Endothelial cell of umbilical vein (primary cell): ENCODE measurements at regions not wholly inside any gene's neighbourhood (a gene's known extent, or its start where the extent isn't known, plus 50 kb on each side); places are given as distances from the start of the nearest gene placed in this dataset.

ENCODE experiments used
- BruUV-seq: library from RNA; stranded (reverse); fragments of 400-500 nt; replicated peaks from 2 replicates; lab custom pipeline; 2021; lab: Mats Ljungman, UMichigan
- CTCF ChIA-PET: fragments of 300-600, 350-600 bp; sonication (Branson Sonifier 250); formaldehyde crosslinking; loops from one replicate; lab custom pipeline; 2021; ENCODE audit warnings: antibody characterized with exemption, inconsistent platforms; lab: Charles Lee
- POLR2A ChIA-PET: fragments of 300-600, 350-600 bp; sonication (Branson Sonifier 250); formaldehyde crosslinking; loops from one replicate; lab custom pipeline; 2021; ENCODE audit warnings: antibody characterized with exemption, inconsistent platforms; lab: Charles Lee
- DNase-seq: peaks from one replicate; pipeline ENCODE4 v3.0.0-alpha.2; 2011; ENCODE audit warnings: low read depth, low spot score
- FAIRE-seq: peaks from 2 replicates; lab custom pipeline; 2011; peaks lifted over from hg19 to GRCh38; lab: Jason Lieb, UNC
- H2AFZ ChIP-seq: 2 replicates; pipeline ENCODE4 v1.6.0; 2012; ENCODE audit warnings: low read depth, low read length, control low read depth, inconsistent platforms
- H3K27ac ChIP-seq: 2 replicates; pipeline ENCODE4 v1.5.1; 2011; ENCODE audit warnings: low read depth, mild to moderate bottlenecking, control low read depth, low read length, moderate library complexity; ENCODE audit not compliant: insufficient read depth
- H3K27me3 ChIP-seq, 2 experiments: 2 replicates each; pipeline versions ENCODE4 v1.6.0 to v1.6.1; 2011; ENCODE audit warnings: low read length in 2 of 2, mixed read lengths in 1 of 2; ENCODE audit not compliant: control insufficient read depth in 2 of 2, insufficient read depth in 2 of 2
- H3K36me3 ChIP-seq, 2 experiments: 2 replicates in 1 of 2; 3 replicates in 1 of 2; pipeline ENCODE4 v1.5.1; 2011; ENCODE audit warnings: low read length in 2 of 2, mild to moderate bottlenecking in 1 of 2, moderate library complexity in 1 of 2; ENCODE audit not compliant: control insufficient read depth in 2 of 2, insufficient read depth in 2 of 2; ENCODE audit errors: extremely low read depth in 1 of 2
- H3K4me1 ChIP-seq: 3 replicates; pipeline ENCODE4 v1.5.1; 2011; ENCODE audit warnings: mild to moderate bottlenecking, low read length; ENCODE audit not compliant: control insufficient read depth, insufficient read depth; ENCODE audit errors: extremely low read depth
- H3K4me2 ChIP-seq: 2 replicates; pipeline ENCODE4 v1.6.1; 2011; ENCODE audit warnings: low read length, control low read depth, mixed read lengths; ENCODE audit not compliant: insufficient read depth
- H3K4me3 ChIP-seq, 3 experiments: fragments of 200-600 bp in 1 of 3; sonication (generic), shearing (Covaris generic) in 1 of 3; replicated peaks in 1 of 3; 2 replicates each; pipeline ENCODE4 v1.5.1; 2011 to 2016; ENCODE audit warnings: control low read depth in 3 of 3, low read length in 3 of 3, mild to moderate bottlenecking in 2 of 3, inconsistent platforms in 1 of 3, low read depth in 1 of 3, moderate library complexity in 1 of 3; ENCODE audit not compliant: insufficient read depth in 1 of 3
- H3K79me2 ChIP-seq: 2 replicates; pipeline ENCODE4 v1.6.0; 2012; ENCODE audit warnings: low read length, inconsistent platforms; ENCODE audit not compliant: control insufficient read depth, insufficient read depth
- H3K9ac ChIP-seq: replicated peaks from 2 replicates; pipeline ENCODE3; 2011; ENCODE audit warnings: low read length, control low read depth; ENCODE audit not compliant: insufficient read depth; ENCODE audit errors: extremely low read depth
- H3K9me1 ChIP-seq: replicated peaks from 3 replicates; pipeline ENCODE4 v1.6.0; 2011; ENCODE audit warnings: mild to moderate bottlenecking, low read length; ENCODE audit not compliant: control insufficient read depth, insufficient read depth; ENCODE audit errors: extremely low read depth
- H3K9me3 ChIP-seq: replicated peaks from 2 replicates; pipeline ENCODE4 v1.5.1; 2012; ENCODE audit warnings: low read length, inconsistent platforms; ENCODE audit not compliant: control insufficient read depth, insufficient read depth
- H4K20me1 ChIP-seq: replicated peaks from 2 replicates; pipeline ENCODE3; 2011; ENCODE audit warnings: mild to moderate bottlenecking, low read length; ENCODE audit not compliant: control insufficient read depth, insufficient read depth; ENCODE audit errors: extremely low read depth
- CTCF ChIP-seq, 2 donors: IDR thresholded peaks; 1 replicate in 1 of 2; 2 replicates in 1 of 2; pipeline ENCODE4 v1.5.1; 2011; ENCODE audit warnings: low read length in 2 of 2, mild to moderate bottlenecking in 2 of 2, moderate library complexity in 2 of 2, control low read depth in 1 of 2, inconsistent platforms in 1 of 2, low read depth in 1 of 2; ENCODE audit not compliant: insufficient read depth in 1 of 2; ENCODE audit errors: extremely low read depth in 1 of 2
- EZH2 ChIP-seq: IDR thresholded peaks from 2 replicates; pipeline ENCODE4 v1.6.1; 2012; ENCODE audit warnings: borderline replicate concordance, low read depth, mild to moderate bottlenecking, moderate library complexity, low read length, inconsistent platforms; ENCODE audit not compliant: severe bottlenecking
- FOS ChIP-seq: IDR thresholded peaks from 2 replicates; pipeline ENCODE4 v1.6.1; 2011; ENCODE audit warnings: mild to moderate bottlenecking, low read length, moderate library complexity, borderline replicate concordance; ENCODE audit not compliant: insufficient read depth
- GATA2 ChIP-seq: IDR thresholded peaks from 2 replicates; pipeline ENCODE4 v1.7.0; 2011; ENCODE audit warnings: low read depth, mild to moderate bottlenecking, moderate library complexity, mixed read lengths, low read length; ENCODE audit not compliant: insufficient read length, insufficient read depth
- MAX ChIP-seq: IDR thresholded peaks from 2 replicates; pipeline ENCODE4 v1.6.1; 2011; ENCODE audit not compliant: insufficient read depth, insufficient read length
- MYC ChIP-seq: IDR thresholded peaks from one replicate; pipeline ENCODE4 v1.6.1; 2011; ENCODE audit warnings: mild to moderate bottlenecking, low read depth, low read length
- POLR2A ChIP-seq: IDR thresholded peaks from 2 replicates; pipeline ENCODE4 v1.6.1; 2012; ENCODE audit warnings: low read depth, mild to moderate bottlenecking, control low read depth, low read length
- POLR2AphosphoS5 ChIP-seq: IDR thresholded peaks from 2 replicates; pipeline ENCODE4 v1.6.1; 2012; ENCODE audit warnings: low read depth, mild to moderate bottlenecking, control low read depth, low read length, moderate library complexity; ENCODE audit not compliant: insufficient read depth
- dilution Hi-C: fragments of 300-500 bp; cut with MboI; formaldehyde crosslinking; loops from one replicate; pipeline ENCODE4 v1.15.0; 2019; ENCODE audit warnings: low sequenced_read_pairs; ENCODE audit not compliant: extremely low pct_ligation_motif_present
- intact Hi-C: fragments of 100-400 bp; cut with micrococcal nuclease; formaldehyde crosslinking; loops from one replicate; pipeline ENCODE4 v1.10.0; 2022

DNA sequence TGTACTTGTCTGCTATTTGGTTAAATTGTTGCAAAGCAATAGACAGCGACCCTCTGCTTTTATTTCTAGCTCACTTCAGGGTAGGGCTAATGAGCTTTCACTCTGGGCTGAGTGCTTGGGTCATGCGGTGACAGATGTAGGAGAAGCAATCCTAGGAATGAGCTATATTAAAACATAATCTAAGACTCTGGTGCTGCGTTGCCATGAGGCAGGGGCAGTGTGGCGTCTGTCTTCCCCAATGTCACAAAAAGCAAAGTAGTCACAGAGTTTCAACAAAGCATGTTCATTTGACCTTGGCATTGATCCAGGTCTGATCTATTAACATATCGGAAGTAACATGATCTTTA lies 55.5 kb upstream of the GRAMD1B start:
- no peaks in the 10 kb centered on the region for H3K4me1 ChIP-seq
- BruUV-seq: no TSS peak
- H3K4me2 ChIP-seq: no peak overlapping the region
- H3K36me3 ChIP-seq: no peaks in the 10 kb centered on the region
- no peaks in the 10 kb centered on the region for H3K79me2 ChIP-seq
- dilution Hi-C loops: no loop called here
- TF ChIP-seq GATA2 (no peak), MYC (no peak), EZH2 (no peak), FOS (no peak), MAX (no peak), CTCF (IDR thresholded peaks at IDR 0.05; ENCODE audit: extremely low read depth in 1 of 2, insufficient read depth in 1 of 2, low read depth in 1 of 2, low read length in 2 of 2) (no peak), POLR2AphosphoS5 (no peak), POLR2A (no peak)
- ChIA-PET CTCF (no interaction called here), POLR2A (no interaction called here)
- no peak overlapping the region for H3K27ac ChIP-seq
- H4K20me1 ChIP-seq: no peaks in the 10 kb centered on the region
- H3K4me3 ChIP-seq: no peak overlapping the region
- H2AFZ ChIP-seq: no peak overlapping the region
- DNase-seq (no peak), FAIRE-seq (no peak)
- peaks cover 2 to 5% of the 10 kb centered on the region in 2 experiments for H3K27me3 ChIP-seq
- intact Hi-C loops: no loop called here
- H3K9me3 ChIP-seq: no peaks in the 10 kb centered on the region
- no peak overlapping the region for H3K9ac ChIP-seq
- no peaks in the 10 kb centered on the region for H3K9me1 ChIP-seq
